GM12865 (cell line): ENCODE measurements at regions not wholly inside any gene's neighbourhood (a gene's known extent, or its start where the extent isn't known, plus 50 kb on each side); places are given as distances from the start of the nearest gene placed in this dataset.

Experiments
- DNase-seq: peaks from one replicate; pipeline ENCODE4 v3.0.0; 2010; ENCODE audit warnings: low read depth
- H3K4me3 ChIP-seq: 2 replicates; pipeline ENCODE4 v1.5.1; 2011; ENCODE audit warnings: mild to moderate bottlenecking, low read depth, low read length, control low read depth
- TF ChIP-seq, protein P1 (sequence below): IDR thresholded peaks from 2 replicates; pipeline ENCODE4 v1.5.1; 2011; ENCODE audit warnings: low read length, control low read depth, low read depth, inconsistent platforms; ENCODE audit not compliant: insufficient read depth; ENCODE audit errors: missing control alignments

DNA sequence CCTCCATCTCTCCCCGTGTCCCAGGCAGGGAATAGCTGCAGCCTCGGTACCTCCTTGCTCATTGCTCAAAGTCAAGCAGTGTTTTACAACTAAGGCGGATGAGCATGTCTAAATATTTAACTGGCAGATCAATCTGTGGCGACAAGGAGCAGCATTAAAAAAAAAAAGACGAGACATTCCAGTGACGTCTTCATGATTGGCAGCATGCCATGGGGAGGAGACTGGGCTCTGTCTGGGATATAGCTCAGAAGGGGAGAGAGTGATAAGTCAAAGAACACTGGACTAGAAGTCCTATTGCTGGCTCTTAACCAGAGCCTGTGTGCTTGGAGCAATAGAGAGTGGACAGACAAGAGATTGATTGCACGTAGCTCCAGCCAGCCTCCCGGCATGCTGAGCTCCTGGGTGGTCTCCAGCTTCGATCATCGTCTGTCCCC lies 287.5 kb upstream of the PODXL start:
- no peak for DNase-seq

DNA sequence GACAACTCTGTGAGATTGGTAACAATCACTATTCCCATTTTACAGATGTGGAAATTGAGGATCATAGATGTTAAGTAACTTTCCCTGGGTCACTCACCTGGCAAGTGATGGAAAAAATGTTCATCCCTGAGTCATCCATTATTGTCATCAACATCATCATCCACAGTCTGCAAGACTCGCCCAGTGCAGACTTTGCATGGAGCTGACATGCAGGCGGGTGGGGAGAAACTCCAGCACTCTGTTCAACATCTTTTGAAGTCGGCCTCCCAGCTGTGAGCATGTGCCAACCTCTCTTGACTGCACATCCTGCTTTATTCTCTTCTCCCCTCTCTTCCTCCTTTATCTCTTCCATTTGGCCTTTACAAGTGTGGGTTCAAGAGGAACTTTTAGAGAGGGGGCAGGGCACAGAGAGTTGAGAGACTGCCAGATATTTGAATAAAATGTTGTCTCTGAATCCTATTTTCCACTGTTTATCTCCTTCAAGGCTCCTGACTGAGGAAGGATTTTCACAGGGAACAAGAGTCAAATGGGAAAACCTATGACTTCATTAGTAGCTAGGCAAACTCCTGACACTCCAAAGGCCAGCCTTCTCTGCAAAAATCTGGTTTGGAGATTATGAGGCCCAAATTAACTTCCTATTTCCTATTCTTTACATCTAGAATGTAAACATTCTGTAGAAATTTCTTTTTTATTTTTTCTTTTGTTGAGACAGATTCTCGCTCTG lies 283.7 kb upstream of the PODXL start:
- DNase-seq = no peak
- no peak overlapping the region for H3K4me3 ChIP-seq
- TF ChIP-seq, protein P1, sequence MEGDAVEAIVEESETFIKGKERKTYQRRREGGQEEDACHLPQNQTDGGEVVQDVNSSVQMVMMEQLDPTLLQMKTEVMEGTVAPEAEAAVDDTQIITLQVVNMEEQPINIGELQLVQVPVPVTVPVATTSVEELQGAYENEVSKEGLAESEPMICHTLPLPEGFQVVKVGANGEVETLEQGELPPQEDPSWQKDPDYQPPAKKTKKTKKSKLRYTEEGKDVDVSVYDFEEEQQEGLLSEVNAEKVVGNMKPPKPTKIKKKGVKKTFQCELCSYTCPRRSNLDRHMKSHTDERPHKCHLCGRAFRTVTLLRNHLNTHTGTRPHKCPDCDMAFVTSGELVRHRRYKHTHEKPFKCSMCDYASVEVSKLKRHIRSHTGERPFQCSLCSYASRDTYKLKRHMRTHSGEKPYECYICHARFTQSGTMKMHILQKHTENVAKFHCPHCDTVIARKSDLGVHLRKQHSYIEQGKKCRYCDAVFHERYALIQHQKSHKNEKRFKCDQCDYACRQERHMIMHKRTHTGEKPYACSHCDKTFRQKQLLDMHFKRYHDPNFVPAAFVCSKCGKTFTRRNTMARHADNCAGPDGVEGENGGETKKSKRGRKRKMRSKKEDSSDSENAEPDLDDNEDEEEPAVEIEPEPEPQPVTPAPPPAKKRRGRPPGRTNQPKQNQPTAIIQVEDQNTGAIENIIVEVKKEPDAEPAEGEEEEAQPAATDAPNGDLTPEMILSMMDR = no peak

More for the DNA sequence above, 287.5 kb upstream of the PODXL start:
- H3K4me3 ChIP-seq = no peak overlapping the region
- TF ChIP-seq, protein P1 = no peak

- TF ChIP-seq, protein P1 = no peak
- no peak for DNase-seq
These were observed 280.3 kb upstream of the PODXL start for GRCh38 chr7:131836733-131837132.

DNA sequence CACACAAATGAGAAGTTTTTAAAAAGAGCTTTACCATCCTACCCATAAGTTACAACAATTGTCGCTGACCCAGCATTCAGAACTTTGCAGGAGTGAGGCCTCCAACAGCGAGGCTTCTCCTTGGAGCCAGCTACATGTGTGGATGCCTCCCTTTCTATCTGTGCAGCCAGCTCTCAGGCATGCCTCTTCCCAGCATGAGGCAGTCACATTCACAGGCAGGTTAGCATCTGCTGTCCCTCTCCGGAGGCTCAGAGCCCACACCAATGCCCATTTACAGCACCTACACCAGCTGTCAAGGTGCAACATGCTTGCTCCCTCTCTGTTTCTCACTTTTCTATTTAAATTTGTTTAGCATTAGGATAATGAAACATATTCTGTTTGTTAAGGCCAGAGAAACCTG lies 278.7 kb upstream of the PODXL start:
- TF ChIP-seq, protein P1 = no peak
- no peak overlapping the region for H3K4me3 ChIP-seq
- DNase-seq = no peak

More at GRCh38 chr7:131836733-131837132, 280.3 kb upstream of the PODXL start:
- H3K4me3 ChIP-seq = no peak overlapping the region

DNA sequence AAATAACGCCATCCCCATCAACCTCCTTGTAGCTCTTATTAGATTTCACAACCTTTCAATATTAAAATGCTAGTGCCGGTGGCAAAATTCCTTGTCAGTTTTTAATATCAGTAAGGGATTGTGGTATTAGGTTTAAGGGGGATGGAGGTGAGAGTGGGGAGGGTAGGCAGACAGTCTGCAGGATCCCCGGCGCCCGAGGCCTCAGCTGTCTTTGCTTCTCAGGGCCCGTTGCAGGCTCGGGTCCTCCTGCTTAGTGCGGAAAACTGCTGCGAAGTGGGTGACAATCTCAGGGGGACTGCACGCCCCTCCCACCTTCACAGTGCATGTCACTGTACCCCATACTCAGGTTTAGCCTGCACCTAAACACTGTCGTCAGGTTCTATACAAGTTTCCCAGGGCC lies 274.3 kb upstream of the PODXL start:
- no peak for DNase-seq
- no peak overlapping the region for H3K4me3 ChIP-seq
- TF ChIP-seq, protein P1 = no peak

GRCh38 chr7:131829947-131830558 lies 273.6 kb upstream of the PODXL start:
- DNase-seq = no peak

More at GRCh38 chr7:131829947-131830558, 273.6 kb upstream of the PODXL start:
- TF ChIP-seq, protein P1 = no peak
- no peak overlapping the region for H3K4me3 ChIP-seq
